Stomach smooth muscle (tissue), 2 donors: ENCODE measurements at regions not wholly inside any gene's neighbourhood (a gene's known extent, or its start where the extent isn't known, plus 50 kb on each side); places are given as distances from the start of the nearest gene placed in this dataset.
A peak's percentile ranks its signal among the peaks of the same experiment; 100 is the strongest.

Experiments used
- H3K27ac ChIP-seq: one replicate; pipeline ENCODE4 v1.7.0; 2013; ENCODE audit warnings: mild to moderate bottlenecking, low read length, inconsistent platforms
- H3K27me3 ChIP-seq, 2 donors: one replicate each; pipeline ENCODE4 v1.7.0; 2013; ENCODE audit warnings: low read length in 2 of 2; ENCODE audit not compliant: insufficient read depth in 2 of 2, control insufficient read depth in 1 of 2
- H3K36me3 ChIP-seq, 2 donors: one replicate each; pipeline ENCODE4 v1.7.0; 2013; ENCODE audit warnings: low read length in 2 of 2; ENCODE audit not compliant: control insufficient read depth in 2 of 2, insufficient read depth in 2 of 2
- H3K4me1 ChIP-seq: one replicate; pipeline ENCODE4 v1.7.0; 2013; ENCODE audit warnings: low read length; ENCODE audit not compliant: control insufficient read depth, insufficient read depth
- H3K4me3 ChIP-seq, 2 donors: one replicate each; pipeline ENCODE4 v1.7.0; 2013; ENCODE audit warnings: low read length in 2 of 2
- H3K9ac ChIP-seq, 2 donors: one replicate each; pipeline ENCODE4 v1.7.0; 2013; ENCODE audit warnings: low read length in 2 of 2, mild to moderate bottlenecking in 1 of 2
- H3K9me3 ChIP-seq, 2 donors: one replicate each; pipeline ENCODE4 v1.7.0; 2013; ENCODE audit warnings: low read length in 2 of 2; ENCODE audit not compliant: control insufficient read depth in 2 of 2
- donor health status: healthy.
- donor health status: Pancreatic carcinoma.

- Histone ChIP-seq H3K36me3 (no peaks in the 10 kb centered on the region), H3K27ac (peak overlapping the region; percentile 31), H3K4me1 (peaks cover 58% of the 10 kb centered on the region), H3K9ac (no peak overlapping the region), H3K4me3 (no peak overlapping the region), H3K27me3 (no peaks in the 10 kb centered on the region), H3K9me3 (no peaks in the 10 kb centered on the region)
These were observed 565.4 kb downstream of the TNS1 start for GRCh38 chr2:217437290-217437870.

GRCh38 chr2:217436386-217436785 is 566.4 kb downstream of the TNS1 start:
- H3K27ac ChIP-seq, result peak overlapping the region; percentile 18
- H3K9ac ChIP-seq, result no peak overlapping the region
- no peaks in the 10 kb centered on the region for H3K9me3 ChIP-seq
- H3K4me3 ChIP-seq, result peak overlapping the region; percentile 25 to 35
- no peaks in the 10 kb centered on the region for H3K27me3 ChIP-seq
- H3K36me3 ChIP-seq, result no peaks in the 10 kb centered on the region
- H3K4me1 ChIP-seq, result peaks cover 64% of the 10 kb centered on the region

GRCh38 chr2:217434180-217434975 is 568.4 kb downstream of the TNS1 start:
- H3K27me3 ChIP-seq, result no peaks in the 10 kb centered on the region
- H3K9ac ChIP-seq, result peak overlapping the region in 1 of 2 donors; percentile 55
- H3K4me1 ChIP-seq, result peaks cover 82% of the 10 kb centered on the region
- peak overlapping the region; percentile 77 for H3K27ac ChIP-seq
- peak overlapping the region; percentile 49 to 64 for H3K4me3 ChIP-seq
- H3K9me3 ChIP-seq, result no peaks in the 10 kb centered on the region
- H3K36me3 ChIP-seq, result no peaks in the 10 kb centered on the region

GRCh38 chr2:217433522-217433921 is 569.3 kb downstream of the TNS1 start:
- Histone ChIP-seq H3K27me3 (no peaks in the 10 kb centered on the region), H3K36me3 (no peaks in the 10 kb centered on the region), H3K27ac (peak overlapping the region; percentile 77), H3K4me3 (peak overlapping the region; percentile 5 to 64), H3K9me3 (no peaks in the 10 kb centered on the region), H3K9ac (peak overlapping the region; percentile 1 to 30), H3K4me1 (peaks cover 82% of the 10 kb centered on the region)

GRCh38 chr2:217431577-217432269 is 571.1 kb downstream of the TNS1 start:
- no peak overlapping the region for H3K4me3 ChIP-seq
- no peaks in the 10 kb centered on the region for H3K27me3 ChIP-seq
- H3K9ac ChIP-seq, result peak overlapping the region in 1 of 2 donors; percentile 13
- peak overlapping the region; percentile 85 for H3K27ac ChIP-seq
- no peaks in the 10 kb centered on the region for H3K36me3 ChIP-seq
- H3K9me3 ChIP-seq, result no peaks in the 10 kb centered on the region
- peaks cover 68% of the 10 kb centered on the region for H3K4me1 ChIP-seq

GRCh38 chr2:217430916-217431576 is 571.2 kb upstream of the TNP1 start:
- peak overlapping the region in 1 of 2 donors; percentile 13 for H3K9ac ChIP-seq
- H3K27ac ChIP-seq, result peak overlapping the region; percentile 85

GRCh38 chr2:217429981-217430500 is 570.2 kb upstream of the TNP1 start:
- no peak overlapping the region for H3K4me3 ChIP-seq
- H3K9me3 ChIP-seq, result no peaks in the 10 kb centered on the region
- H3K36me3 ChIP-seq, result no peaks in the 10 kb centered on the region
- H3K4me1 ChIP-seq, result peaks cover 54% of the 10 kb centered on the region
- no peak overlapping the region for H3K9ac ChIP-seq
- H3K27ac ChIP-seq, result peak overlapping the region; percentile 85
- H3K27me3 ChIP-seq, result no peaks in the 10 kb centered on the region

More at GRCh38 chr2:217430916-217431576, 571.2 kb upstream of the TNP1 start:
- H3K36me3 ChIP-seq, result no peaks in the 10 kb centered on the region
- no peaks in the 10 kb centered on the region for H3K27me3 ChIP-seq
- no peaks in the 10 kb centered on the region for H3K9me3 ChIP-seq
- H3K4me3 ChIP-seq, result no peak overlapping the region
- peaks cover 62% of the 10 kb centered on the region for H3K4me1 ChIP-seq

- H3K27me3 ChIP-seq, result no peaks in the 10 kb centered on the region
- H3K4me3 ChIP-seq, result no peak overlapping the region
- H3K9me3 ChIP-seq, result no peaks in the 10 kb centered on the region
- H3K4me1 ChIP-seq, result peaks cover 16% of the 10 kb centered on the region
- H3K9ac ChIP-seq, result no peak overlapping the region
- H3K27ac ChIP-seq, result peak overlapping the region; percentile 73
- no peaks in the 10 kb centered on the region for H3K36me3 ChIP-seq
These were observed 562.0 kb upstream of the TNP1 start for GRCh38 chr2:217421834-217422233.

GRCh38 chr2:217420854-217421253 is 561.0 kb upstream of the TNP1 start:
- Histone ChIP-seq H3K27ac (peak overlapping the region; percentile 73), H3K9ac (no peak overlapping the region), H3K4me3 (peak overlapping the region in 1 of 2 donors; percentile 16), H3K9me3 (no peaks in the 10 kb centered on the region), H3K36me3 (no peaks in the 10 kb centered on the region), H3K4me1 (peaks cover 16% of the 10 kb centered on the region), H3K27me3 (no peaks in the 10 kb centered on the region)

GRCh38 chr2:217419055-217419671 is 559.3 kb upstream of the TNP1 start:
- no peak overlapping the region for H3K4me3 ChIP-seq
- peaks cover 16% of the 10 kb centered on the region for H3K4me1 ChIP-seq
- no peaks in the 10 kb centered on the region for H3K36me3 ChIP-seq
- no peaks in the 10 kb centered on the region for H3K9me3 ChIP-seq
- peak overlapping the region; percentile 7 for H3K27ac ChIP-seq
- H3K27me3 ChIP-seq, result no peaks in the 10 kb centered on the region
- no peak overlapping the region for H3K9ac ChIP-seq
